Osteocyte (in vitro differentiated cells): ENCODE measurements at regions not wholly inside any gene's neighbourhood (a gene's known extent, or its start where the extent isn't known, plus 50 kb on each side); places are given as distances from the start of the nearest gene placed in this dataset.

Experiments used
- DNase-seq: peaks from one replicate; pipeline ENCODE4 v3.0.0; 2021; ENCODE audit warnings: mixed read lengths; ENCODE audit not compliant: unreplicated experiment; ENCODE audit errors: extremely low spot score
- H3K27ac Mint-ChIP-seq: one replicate; pipeline ENCODE4 v1.8.0; 2021; ENCODE audit warnings: mild to moderate bottlenecking, mixed read lengths; ENCODE audit not compliant: unreplicated experiment
- H3K27me3 Mint-ChIP-seq: one replicate; pipeline ENCODE4 v1.8.0; 2021; ENCODE audit warnings: mixed read lengths; ENCODE audit not compliant: unreplicated experiment
- H3K36me3 Mint-ChIP-seq: one replicate; pipeline ENCODE4 v1.8.0; 2021; ENCODE audit warnings: mixed read lengths; ENCODE audit not compliant: unreplicated experiment
- H3K4me1 Mint-ChIP-seq: one replicate; pipeline ENCODE4 v1.8.0; 2021; ENCODE audit warnings: mixed read lengths; ENCODE audit not compliant: unreplicated experiment
- H3K4me3 Mint-ChIP-seq: one replicate; pipeline ENCODE4 v1.8.0; 2021; ENCODE audit warnings: mild to moderate bottlenecking, moderate library complexity, mixed read lengths; ENCODE audit not compliant: unreplicated experiment
- H3K9me3 Mint-ChIP-seq: one replicate; pipeline ENCODE4 v1.8.0; 2021; ENCODE audit warnings: mixed read lengths; ENCODE audit not compliant: unreplicated experiment
- TF ChIP-seq, protein P1 (sequence below): fragments of 200-600 bp; sonication (generic); IDR thresholded peaks from 2 replicates; pipeline ENCODE4 v1.5.0; 2021; ENCODE audit warnings: antibody characterized with exemption, mild to moderate bottlenecking, moderate library complexity

DNA sequence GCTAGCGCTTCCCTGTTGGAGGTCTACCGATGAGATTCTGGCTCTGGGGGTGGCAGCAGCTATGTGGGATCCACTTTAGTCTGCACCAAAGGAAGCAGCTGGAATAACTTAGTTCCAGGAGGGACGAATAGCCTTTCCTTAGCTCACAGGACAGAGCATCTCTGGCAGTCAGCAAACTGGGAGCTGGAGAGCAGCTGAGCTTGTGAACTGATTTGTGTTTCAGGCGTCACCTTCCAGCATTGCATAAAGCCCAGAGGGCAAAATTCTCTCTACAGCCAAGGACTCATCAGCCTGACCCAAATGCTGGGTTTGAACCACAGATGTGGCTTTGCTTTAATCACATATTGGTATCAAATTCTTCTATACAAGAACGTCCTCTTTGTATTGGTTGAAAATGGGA lies 81.9 kb upstream of the PELI2 start:
- DNase-seq: no peak
- no peak overlapping the region for H3K27ac Mint-ChIP-seq

DNA sequence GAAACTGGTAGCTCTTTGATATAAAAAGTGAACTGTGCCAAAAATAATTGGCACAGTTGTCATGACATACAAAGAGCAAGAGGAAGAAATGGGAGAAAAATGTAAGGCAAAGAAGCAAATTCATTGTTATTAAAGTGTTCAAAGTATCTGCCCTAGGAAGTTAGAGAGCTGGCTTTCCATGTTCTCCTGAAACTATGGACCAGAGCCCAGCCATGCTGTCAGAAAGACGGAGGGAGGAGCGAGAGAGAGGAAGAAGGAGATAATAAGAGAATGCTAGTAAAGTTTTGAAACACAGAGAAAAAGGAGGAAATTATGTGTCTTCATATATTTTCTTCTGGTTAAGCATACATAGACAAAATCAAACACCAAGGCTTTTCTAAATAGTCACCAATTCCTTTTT lies 78.1 kb upstream of the PELI2 start:
- Mint-ChIP-seq H3K27me3 (peaks cover 2% of the 10 kb centered on the region), H3K27ac (no peak overlapping the region), H3K4me1 (no peaks in the 10 kb centered on the region), H3K36me3 (no peaks in the 10 kb centered on the region), H3K9me3 (no peaks in the 10 kb centered on the region), H3K4me3 (no peak overlapping the region)
- no peak for DNase-seq
- TF ChIP-seq, protein P1, sequence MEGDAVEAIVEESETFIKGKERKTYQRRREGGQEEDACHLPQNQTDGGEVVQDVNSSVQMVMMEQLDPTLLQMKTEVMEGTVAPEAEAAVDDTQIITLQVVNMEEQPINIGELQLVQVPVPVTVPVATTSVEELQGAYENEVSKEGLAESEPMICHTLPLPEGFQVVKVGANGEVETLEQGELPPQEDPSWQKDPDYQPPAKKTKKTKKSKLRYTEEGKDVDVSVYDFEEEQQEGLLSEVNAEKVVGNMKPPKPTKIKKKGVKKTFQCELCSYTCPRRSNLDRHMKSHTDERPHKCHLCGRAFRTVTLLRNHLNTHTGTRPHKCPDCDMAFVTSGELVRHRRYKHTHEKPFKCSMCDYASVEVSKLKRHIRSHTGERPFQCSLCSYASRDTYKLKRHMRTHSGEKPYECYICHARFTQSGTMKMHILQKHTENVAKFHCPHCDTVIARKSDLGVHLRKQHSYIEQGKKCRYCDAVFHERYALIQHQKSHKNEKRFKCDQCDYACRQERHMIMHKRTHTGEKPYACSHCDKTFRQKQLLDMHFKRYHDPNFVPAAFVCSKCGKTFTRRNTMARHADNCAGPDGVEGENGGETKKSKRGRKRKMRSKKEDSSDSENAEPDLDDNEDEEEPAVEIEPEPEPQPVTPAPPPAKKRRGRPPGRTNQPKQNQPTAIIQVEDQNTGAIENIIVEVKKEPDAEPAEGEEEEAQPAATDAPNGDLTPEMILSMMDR: no peak

More for the DNA sequence above, 81.9 kb upstream of the PELI2 start:
- H3K36me3 Mint-ChIP-seq: no peaks in the 10 kb centered on the region
- H3K4me3 Mint-ChIP-seq: no peak overlapping the region
- no peaks in the 10 kb centered on the region for H3K9me3 Mint-ChIP-seq
- TF ChIP-seq, protein P1: no peak
- H3K27me3 Mint-ChIP-seq: peaks cover 14% of the 10 kb centered on the region
- H3K4me1 Mint-ChIP-seq: no peaks in the 10 kb centered on the region

DNA sequence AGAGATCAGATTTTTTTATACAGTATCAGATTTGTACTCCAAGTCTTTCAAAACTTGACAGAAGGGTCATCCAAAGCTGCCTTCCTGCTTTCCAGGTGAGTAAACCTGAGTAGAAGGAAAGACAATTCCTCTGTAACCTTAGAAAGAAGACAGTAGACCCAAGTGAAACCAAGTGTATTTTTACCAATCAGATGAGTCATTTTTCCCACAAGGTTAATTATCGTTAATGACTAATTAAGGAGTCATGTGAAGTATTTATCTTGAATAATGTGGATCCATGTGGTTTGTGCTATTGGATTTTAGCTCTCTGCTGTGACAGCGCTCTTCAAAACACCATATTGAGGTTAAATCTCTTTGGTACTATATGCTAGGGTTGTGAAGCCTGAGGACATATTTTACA lies 74.0 kb upstream of the PELI2 start:
- no peak for DNase-seq
- Mint-ChIP-seq H3K36me3 (no peaks in the 10 kb centered on the region), H3K9me3 (no peaks in the 10 kb centered on the region), H3K4me1 (no peaks in the 10 kb centered on the region), H3K4me3 (no peak overlapping the region), H3K27ac (no peak overlapping the region), H3K27me3 (peaks cover 2% of the 10 kb centered on the region)
- TF ChIP-seq, protein P1: no peak

DNA sequence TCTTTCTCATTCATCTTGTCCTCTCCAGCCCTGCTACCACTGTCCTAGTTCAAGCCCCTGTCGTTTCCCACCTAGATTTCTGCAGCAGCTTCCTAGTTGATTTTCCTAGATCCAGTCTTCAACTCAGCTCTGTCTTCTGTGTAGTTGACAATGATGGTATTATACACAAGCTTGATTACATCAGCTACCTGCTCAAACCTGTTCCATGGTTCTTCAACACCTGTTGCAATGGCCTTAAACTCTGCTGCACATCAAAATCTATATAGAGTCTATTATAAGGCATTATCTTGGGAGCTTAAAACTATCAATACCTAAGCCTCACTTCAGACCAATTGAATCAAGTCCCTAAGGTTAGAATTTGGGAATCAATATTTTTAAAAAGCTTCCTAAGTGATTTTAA lies 71.7 kb upstream of the PELI2 start:
- H3K4me3 Mint-ChIP-seq: no peak overlapping the region
- no peaks in the 10 kb centered on the region for H3K4me1 Mint-ChIP-seq
- no peaks in the 10 kb centered on the region for H3K36me3 Mint-ChIP-seq
- TF ChIP-seq, protein P1: no peak
- H3K27ac Mint-ChIP-seq: no peak overlapping the region
- DNase-seq: no peak
- H3K27me3 Mint-ChIP-seq: peaks cover 2% of the 10 kb centered on the region
- no peaks in the 10 kb centered on the region for H3K9me3 Mint-ChIP-seq

DNA sequence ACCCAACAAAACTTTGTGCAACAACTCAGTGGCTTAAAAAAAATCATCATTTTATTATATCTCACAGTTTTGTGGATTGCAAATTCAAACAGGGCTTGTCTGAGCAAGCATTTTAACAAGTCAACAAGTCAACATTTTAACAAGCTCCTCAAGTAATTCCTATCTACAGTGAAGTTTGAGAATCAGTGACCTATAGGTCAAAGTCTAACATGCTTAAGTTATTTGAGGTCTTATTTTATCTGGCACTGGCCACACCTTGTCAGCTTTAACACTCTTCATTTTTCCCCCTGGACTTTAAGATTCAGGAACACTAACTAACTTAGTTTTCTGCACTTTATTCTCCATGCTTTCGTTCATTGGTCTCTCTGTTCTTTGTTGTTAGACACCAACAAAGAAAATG lies 71.2 kb upstream of the PELI2 start:
- no peak overlapping the region for H3K27ac Mint-ChIP-seq
- H3K9me3 Mint-ChIP-seq: no peaks in the 10 kb centered on the region
- no peak for DNase-seq
- H3K27me3 Mint-ChIP-seq: peaks cover 4% of the 10 kb centered on the region
- no peaks in the 10 kb centered on the region for H3K4me1 Mint-ChIP-seq
- no peaks in the 10 kb centered on the region for H3K36me3 Mint-ChIP-seq
- H3K4me3 Mint-ChIP-seq: no peak overlapping the region
- TF ChIP-seq, protein P1: no peak
